LNCaP clone FGC (cell line): ENCODE measurements at regions not wholly inside any gene's neighbourhood (a gene's known extent, or its start where the extent isn't known, plus 50 kb on each side); places are given as distances from the start of the nearest gene placed in this dataset.

ENCODE experiments used
- DNase-seq: peaks from one replicate; pipeline ENCODE4 v3.0.0-alpha.2; 2011; ENCODE audit warnings: low read depth
- H3K4me3 ChIP-seq: 2 replicates; pipeline ENCODE4 v1.5.1; 2011; ENCODE audit warnings: mild to moderate bottlenecking, low read depth, low read length, control low read depth
- CTCF ChIP-seq: IDR thresholded peaks from 2 replicates; pipeline ENCODE4 v1.5.1; 2012; ENCODE audit warnings: mild to moderate bottlenecking; ENCODE audit not compliant: control insufficient read depth, insufficient read depth; ENCODE audit errors: extremely low read depth

GRCh38 chr22:27242917-27243589 is 558.5 kb downstream of the MN1 start:
- DNase-seq: no peak
- no peak for TF ChIP-seq CTCF
- no peak overlapping the region for H3K4me3 ChIP-seq

GRCh38 chr22:27244328-27244727 is 557.2 kb downstream of the MN1 start:
- H3K4me3 ChIP-seq: no peak overlapping the region
- TF ChIP-seq CTCF: no peak
- no peak for DNase-seq

GRCh38 chr22:27245056-27245455 is 556.5 kb downstream of the MN1 start:
- DNase-seq: no peak
- TF ChIP-seq CTCF: no peak
- H3K4me3 ChIP-seq: no peak overlapping the region

- no peak for DNase-seq
- TF ChIP-seq CTCF: no peak
- no peak overlapping the region for H3K4me3 ChIP-seq
These were observed 555.0 kb downstream of the MN1 start for GRCh38 chr22:27246558-27246957.

GRCh38 chr22:27247701-27248434 is 553.7 kb downstream of the MN1 start:
- DNase-seq: no peak
- no peak overlapping the region for H3K4me3 ChIP-seq
- no peak for TF ChIP-seq CTCF

GRCh38 chr22:27250418-27250817 is 551.1 kb downstream of the MN1 start:
- H3K4me3 ChIP-seq: no peak overlapping the region
- DNase-seq: no peak
- TF ChIP-seq CTCF: no peak

- no peak overlapping the region for H3K4me3 ChIP-seq
- DNase-seq: no peak
These were observed 550.7 kb downstream of the MN1 start for GRCh38 chr22:27250886-27251285.

More at GRCh38 chr22:27250886-27251285, 550.7 kb downstream of the MN1 start:
- TF ChIP-seq CTCF: no peak
